ENCODE measurements at regions not wholly inside any gene's neighbourhood (a gene's known extent, or its start where the extent isn't known, plus 50 kb on each side); places are given as distances from the start of the nearest gene placed in this dataset.

DNA sequence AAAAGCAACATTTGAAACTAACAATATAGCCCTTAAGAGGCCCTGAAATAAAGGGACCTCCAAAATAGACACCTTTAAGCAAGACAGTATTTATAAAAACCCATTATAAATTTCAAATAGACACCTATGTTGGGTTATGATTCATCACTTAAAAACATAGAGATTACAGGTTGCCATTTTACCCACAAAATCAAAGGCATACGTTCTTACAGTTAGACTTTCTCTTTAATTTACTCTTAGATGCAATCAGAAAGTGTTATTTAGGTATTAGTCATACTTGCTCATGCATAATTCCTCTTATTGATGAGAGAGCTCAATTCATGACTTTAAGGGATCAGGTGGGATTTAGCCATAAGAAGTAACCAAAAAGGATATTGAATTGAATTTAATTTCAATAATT, 51.5 kb upstream of the TMEM200A start:
- 84 to 85% methylated on average over 1 of the region's 1 CpG for WGBS, 2 donors
- no peaks in the 10 kb centered on the region for H3K4me1 ChIP-seq
- no peaks in the 10 kb centered on the region for H3K27me3 ChIP-seq
- no peak overlapping the region for H3K4me3 ChIP-seq
- no peaks in the 10 kb centered on the region for H3K36me3 ChIP-seq
- DNase-seq (ENCODE audit: low spot score in 2 of 2) = no peak
- TF ChIP-seq POLR2A (IDR thresholded peaks at IDR 0.05) (no peak), EP300 (IDR thresholded peaks at IDR 0.05) (no peak)
- TF ChIP-seq, protein P1, sequence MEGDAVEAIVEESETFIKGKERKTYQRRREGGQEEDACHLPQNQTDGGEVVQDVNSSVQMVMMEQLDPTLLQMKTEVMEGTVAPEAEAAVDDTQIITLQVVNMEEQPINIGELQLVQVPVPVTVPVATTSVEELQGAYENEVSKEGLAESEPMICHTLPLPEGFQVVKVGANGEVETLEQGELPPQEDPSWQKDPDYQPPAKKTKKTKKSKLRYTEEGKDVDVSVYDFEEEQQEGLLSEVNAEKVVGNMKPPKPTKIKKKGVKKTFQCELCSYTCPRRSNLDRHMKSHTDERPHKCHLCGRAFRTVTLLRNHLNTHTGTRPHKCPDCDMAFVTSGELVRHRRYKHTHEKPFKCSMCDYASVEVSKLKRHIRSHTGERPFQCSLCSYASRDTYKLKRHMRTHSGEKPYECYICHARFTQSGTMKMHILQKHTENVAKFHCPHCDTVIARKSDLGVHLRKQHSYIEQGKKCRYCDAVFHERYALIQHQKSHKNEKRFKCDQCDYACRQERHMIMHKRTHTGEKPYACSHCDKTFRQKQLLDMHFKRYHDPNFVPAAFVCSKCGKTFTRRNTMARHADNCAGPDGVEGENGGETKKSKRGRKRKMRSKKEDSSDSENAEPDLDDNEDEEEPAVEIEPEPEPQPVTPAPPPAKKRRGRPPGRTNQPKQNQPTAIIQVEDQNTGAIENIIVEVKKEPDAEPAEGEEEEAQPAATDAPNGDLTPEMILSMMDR (IDR thresholded peaks at IDR 0.05) = no peak
- H3K27ac ChIP-seq = no peak overlapping the region
- no peaks in the 10 kb centered on the region for H3K9me3 ChIP-seq

DNA sequence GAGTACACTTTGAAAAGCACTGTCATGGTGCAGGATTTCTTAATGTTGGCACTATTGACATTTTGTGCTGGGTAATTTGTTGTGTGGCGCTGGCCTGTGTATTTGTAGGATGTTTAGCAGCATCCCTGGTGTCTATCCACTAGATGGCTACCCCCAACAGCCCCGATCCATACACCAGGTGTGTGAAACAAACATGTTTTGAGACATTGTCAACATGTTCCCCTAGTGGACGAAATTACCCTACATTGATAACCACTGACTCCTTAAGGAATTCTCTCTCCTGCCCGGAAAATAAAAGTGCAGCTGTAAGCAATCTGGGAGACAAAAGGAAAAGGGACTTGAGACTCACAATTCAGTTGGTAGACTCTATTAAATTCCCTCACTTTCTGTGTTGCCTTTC, 52.6 kb upstream of the TMEM200A start:
- H3K27me3 ChIP-seq = no peaks in the 10 kb centered on the region
- H3K4me3 ChIP-seq = no peak overlapping the region
- no peaks in the 10 kb centered on the region for H3K9me3 ChIP-seq
- DNase-seq (ENCODE audit: low spot score in 2 of 2) = no peak
- TF ChIP-seq, protein P1 (IDR thresholded peaks at IDR 0.05) = no peak
- no peak for TF ChIP-seq EP300 (IDR thresholded peaks at IDR 0.05)
- TF ChIP-seq POLR2A (IDR thresholded peaks at IDR 0.05) = no peak
- WGBS, 2 donors = 57 to 64% methylated on average over 4 of the region's 4 CpGs
- H3K36me3 ChIP-seq = no peaks in the 10 kb centered on the region
- H3K27ac ChIP-seq = no peak overlapping the region
- H3K4me1 ChIP-seq = no peaks in the 10 kb centered on the region

DNA sequence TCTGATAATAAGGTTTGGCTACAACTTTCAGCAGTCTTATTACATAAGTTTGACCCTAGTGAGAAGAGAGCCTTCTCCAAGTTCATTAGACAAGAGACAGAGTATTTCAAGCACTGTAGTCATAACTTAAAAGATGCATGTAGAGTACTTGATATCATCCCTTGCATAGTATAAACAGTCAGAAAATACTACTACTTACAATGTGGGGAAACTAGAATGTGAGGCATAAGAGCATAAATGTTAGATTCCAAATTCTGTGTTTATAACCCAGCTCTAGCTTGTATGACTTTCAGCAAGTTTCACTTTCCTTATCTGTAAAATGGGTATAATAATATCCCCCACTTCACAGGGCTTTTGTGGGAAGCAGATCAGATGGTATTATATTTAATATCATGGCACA, 56.8 kb upstream of the TMEM200A start:
- Histone ChIP-seq H3K27me3 (no peaks in the 10 kb centered on the region), H3K27ac (no peak overlapping the region), H3K4me1 (no peaks in the 10 kb centered on the region), H3K9me3 (no peaks in the 10 kb centered on the region), H3K4me3 (no peak overlapping the region), H3K36me3 (no peaks in the 10 kb centered on the region)
- TF ChIP-seq POLR2A (IDR thresholded peaks at IDR 0.05) (no peak), EP300 (IDR thresholded peaks at IDR 0.05) (no peak)
- DNase-seq (ENCODE audit: low spot score in 2 of 2) = no peak

DNA sequence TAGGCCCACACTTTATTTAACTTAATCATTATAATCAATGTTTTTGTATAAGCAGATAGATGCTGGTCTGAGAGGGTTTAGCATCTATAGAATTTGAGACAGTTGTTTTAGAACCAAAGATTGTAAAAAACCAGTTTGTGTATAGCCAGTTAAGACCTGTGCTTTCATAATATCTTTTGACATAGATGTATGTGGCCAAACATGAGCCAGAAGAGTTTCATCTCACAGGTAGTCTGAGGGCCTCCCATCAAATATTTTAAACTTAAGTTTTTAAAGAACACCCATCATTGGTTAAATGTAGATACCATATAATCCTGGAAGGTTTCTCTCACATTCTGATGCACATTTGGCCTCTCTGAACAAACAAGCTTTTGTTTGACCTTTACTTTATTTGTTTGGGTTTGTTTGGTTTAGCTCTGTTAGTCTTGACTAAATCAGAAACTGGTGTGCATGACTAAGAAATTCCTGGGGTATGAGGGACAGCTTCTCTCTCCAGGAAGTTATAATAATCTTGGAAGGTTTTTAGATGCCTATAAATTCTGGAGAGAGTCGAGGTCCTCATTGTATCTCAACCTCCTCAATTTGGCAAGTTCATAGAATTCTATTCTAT, 58.0 kb upstream of the TMEM200A start:
- no peaks in the 10 kb centered on the region for H3K4me1 ChIP-seq
- H3K27me3 ChIP-seq = no peaks in the 10 kb centered on the region
- no peaks in the 10 kb centered on the region for H3K36me3 ChIP-seq
- H3K4me3 ChIP-seq = no peak overlapping the region
- H3K9me3 ChIP-seq = no peaks in the 10 kb centered on the region
- no peak overlapping the region for H3K27ac ChIP-seq
- DNase-seq (ENCODE audit: low spot score in 2 of 2) = no peak
- WGBS, 2 donors = 8 to 43% methylated on average over 1 of the region's 1 CpG
- TF ChIP-seq, protein P1 (IDR thresholded peaks at IDR 0.05) = no peak
- TF ChIP-seq POLR2A (IDR thresholded peaks at IDR 0.05) (no peak), EP300 (IDR thresholded peaks at IDR 0.05) (no peak)

DNA sequence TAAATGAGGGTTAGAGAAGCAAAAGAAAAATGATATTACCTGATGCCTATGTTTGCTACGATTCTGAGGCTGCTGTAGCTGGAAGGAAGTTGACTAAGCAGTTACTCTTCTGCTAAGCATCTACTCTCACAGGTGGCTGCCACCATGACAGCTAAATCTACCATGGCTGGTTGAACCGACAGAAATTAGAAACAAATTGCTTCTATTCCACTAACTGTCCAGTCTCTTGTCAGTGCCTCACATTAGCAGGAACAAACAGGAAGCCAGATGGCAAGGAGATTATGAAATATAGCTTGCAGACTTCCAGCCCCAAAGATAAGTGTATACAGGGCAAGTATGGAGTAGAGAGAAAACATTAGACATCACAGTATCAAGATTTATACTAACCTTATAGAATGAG, 59.4 kb upstream of the TMEM200A start:
- TF ChIP-seq EP300 (IDR thresholded peaks at IDR 0.05) (no peak), POLR2A (IDR thresholded peaks at IDR 0.05) (no peak)
- TF ChIP-seq, protein P1 (IDR thresholded peaks at IDR 0.05) = no peak
- no peaks in the 10 kb centered on the region for H3K36me3 ChIP-seq

DNA sequence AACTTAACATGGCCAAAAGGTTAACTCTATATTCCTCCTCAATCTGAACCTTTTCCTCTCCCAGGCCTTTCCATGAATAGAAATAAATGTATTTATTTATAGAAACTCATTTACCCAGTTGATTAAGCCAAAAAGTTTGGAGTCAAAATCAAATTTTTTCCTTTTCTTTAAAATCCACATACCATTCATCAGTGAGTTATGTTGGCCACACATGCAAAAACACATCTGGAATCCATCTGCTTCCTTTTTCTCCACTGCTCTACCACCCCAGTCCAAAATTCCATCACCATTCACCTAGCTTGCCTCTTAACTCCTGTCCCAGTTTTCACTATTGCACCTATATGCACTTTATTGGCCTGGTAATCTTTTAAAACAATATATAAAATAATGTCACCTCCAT, 62.4 kb upstream of the TMEM200A start:
- DNase-seq (ENCODE audit: low spot score in 2 of 2) = no peak
- Histone ChIP-seq H3K9me3 (peaks cover 0 to under 1% (median 0%) of the 10 kb centered on the region in 4 donors), H3K27ac (no peak overlapping the region), H3K36me3 (no peaks in the 10 kb centered on the region), H3K4me1 (no peaks in the 10 kb centered on the region), H3K4me3 (no peak overlapping the region), H3K27me3 (no peaks in the 10 kb centered on the region)
- TF ChIP-seq, protein P1 (IDR thresholded peaks at IDR 0.05) = no peak
- TF ChIP-seq POLR2A (IDR thresholded peaks at IDR 0.05) = no peak
- TF ChIP-seq EP300 (IDR thresholded peaks at IDR 0.05) = no peak

More for the DNA sequence above, 59.4 kb upstream of the TMEM200A start:
- DNase-seq (ENCODE audit: low spot score in 2 of 2) = no peak
- Histone ChIP-seq H3K27ac (no peak overlapping the region), H3K27me3 (no peaks in the 10 kb centered on the region), H3K4me3 (no peak overlapping the region), H3K4me1 (no peaks in the 10 kb centered on the region), H3K9me3 (no peaks in the 10 kb centered on the region)
- 45 to 58% methylated on average over 2 of the region's 2 CpGs for WGBS, 2 donors

Data from tibial nerve (tissue), 4 donors.